H1 (cell line): ENCODE measurements at regions not wholly inside any gene's neighbourhood (a gene's known extent, or its start where the extent isn't known, plus 50 kb on each side); places are given as distances from the start of the nearest gene placed in this dataset.

Experiments
- CTCF ChIA-PET: fragments of 300-600 bp; sonication (Branson Sonifier 250); formaldehyde crosslinking; loops from one replicate; lab custom pipeline; 2021; ENCODE audit not compliant: partially characterized antibody; lab: Charles Lee
- POLR2A ChIA-PET: fragments of 300-600 bp; sonication (Branson Sonifier 250); formaldehyde crosslinking; loops from one replicate; lab custom pipeline; 2021; ENCODE audit warnings: inconsistent platforms; ENCODE audit not compliant: partially characterized antibody; lab: Charles Lee
- DNase-seq, 2 experiments: peaks; one replicate each; pipeline versions ENCODE4 v3.0.0 to v3.0.0-alpha.2; 2010 to 2022; ENCODE audit warnings: low spot score in 2 of 2, low read depth in 1 of 2, mixed read lengths in 1 of 2
- FAIRE-seq: peaks from 2 replicates; lab custom pipeline; 2011; peaks lifted over from hg19 to GRCh38; lab: Jason Lieb, UNC
- H2AFZ ChIP-seq: 2 replicates; pipeline ENCODE4 v1.8.1; 2012; ENCODE audit warnings: low read length, inconsistent platforms
- H2AK5ac ChIP-seq: 2 replicates; pipeline ENCODE4 v1.6.1; 2013; ENCODE audit warnings: low read depth, low read length
- H2BK120ac ChIP-seq: replicated peaks from 2 replicates; pipeline ENCODE3; 2013; ENCODE audit warnings: low read depth, low read length, inconsistent platforms
- H2BK12ac ChIP-seq: 2 replicates; pipeline ENCODE4 v1.6.1; 2013; ENCODE audit warnings: low read depth, low read length
- H2BK15ac ChIP-seq: 2 replicates; pipeline ENCODE4 v1.6.1; 2013; ENCODE audit warnings: low read length
- H2BK20ac ChIP-seq: 2 replicates; pipeline ENCODE4 v1.6.1; 2013; ENCODE audit warnings: low read length
- H2BK5ac ChIP-seq: 2 replicates; pipeline ENCODE4 v1.6.1; 2013; ENCODE audit warnings: low read depth, low read length
- H3K14ac ChIP-seq: 2 replicates; pipeline ENCODE4 v1.6.1; 2013; ENCODE audit warnings: inconsistent platforms; ENCODE audit not compliant: insufficient read length
- H3K18ac ChIP-seq: 2 replicates; pipeline ENCODE4 v1.6.1; 2013; ENCODE audit warnings: low read length; ENCODE audit errors: extremely low read depth
- H3K23ac ChIP-seq: 2 replicates; pipeline ENCODE4 v1.6.1; 2013; ENCODE audit warnings: inconsistent platforms; ENCODE audit not compliant: insufficient read length
- H3K23me2 ChIP-seq: 2 replicates; pipeline ENCODE4 v1.6.1; 2013; ENCODE audit warnings: low read depth, low read length
- H3K27ac ChIP-seq: 2 replicates; pipeline ENCODE4 v1.6.1; 2011; ENCODE audit warnings: low read depth, low read length, inconsistent platforms
- H3K27me3 ChIP-seq, 4 experiments: replicated peaks in 1 of 4; 1 replicate in 1 of 4; 2 replicates in 3 of 4; pipeline versions ENCODE4 v1.6.1 to v1.8.1; 2011 to 2013; ENCODE audit warnings: low read length in 3 of 4, mild to moderate bottlenecking in 3 of 4, inconsistent platforms in 2 of 4, mixed read lengths in 2 of 4, moderate library complexity in 1 of 4; ENCODE audit not compliant: control insufficient read depth in 3 of 4, insufficient read depth in 3 of 4; ENCODE audit errors: extremely low read depth in 1 of 4
- H3K36me3 ChIP-seq, 4 experiments: 2 replicates each; pipeline versions ENCODE4 v1.6.1 to v1.8.1; 2011 to 2013; ENCODE audit warnings: mild to moderate bottlenecking in 4 of 4, low read length in 3 of 4, moderate library complexity in 2 of 4, control low read depth in 1 of 4, inconsistent platforms in 1 of 4; ENCODE audit not compliant: insufficient read depth in 4 of 4, control insufficient read depth in 2 of 4
- H3K4ac ChIP-seq: replicated peaks from 2 replicates; pipeline ENCODE3; 2013; ENCODE audit warnings: low read length, low read depth, mixed read lengths, inconsistent platforms; ENCODE audit not compliant: insufficient read length
- H3K4me1 ChIP-seq, 4 experiments: replicated peaks in 1 of 4; 1 replicate in 1 of 4; 2 replicates in 3 of 4; pipeline versions ENCODE4 v1.6.1 to v1.8.1; 2011 to 2013; ENCODE audit warnings: low read length in 3 of 4, inconsistent platforms in 2 of 4, mixed read lengths in 1 of 4; ENCODE audit not compliant: insufficient read depth in 4 of 4, control insufficient read depth in 3 of 4
- H3K4me2 ChIP-seq, 2 experiments: 2 replicates each; pipeline versions ENCODE4 v1.6.1 to v1.8.1; 2011 to 2013; ENCODE audit warnings: low read depth in 2 of 2, low read length in 2 of 2, control low read depth in 1 of 2, inconsistent platforms in 1 of 2, mild to moderate bottlenecking in 1 of 2; ENCODE audit not compliant: insufficient read depth in 1 of 2
- H3K4me3 ChIP-seq, 4 experiments: fragments of 200-600, 300-600 bp in 1 of 4; sonication (generic), shearing (Covaris generic), sonication (Bioruptor Twin) in 1 of 4; 2 replicates each; pipeline versions ENCODE4 v1.5.1 to v1.8.1; 2011 to 2016; ENCODE audit warnings: low read length in 4 of 4, low read depth in 3 of 4, control low read depth in 2 of 4, inconsistent platforms in 2 of 4, mild to moderate bottlenecking in 2 of 4, mixed read lengths in 1 of 4, moderate library complexity in 1 of 4; ENCODE audit not compliant: insufficient read depth in 2 of 4; ENCODE audit errors: extremely low read depth in 1 of 4
- H3K56ac ChIP-seq: replicated peaks from 2 replicates; pipeline ENCODE3; 2013; ENCODE audit warnings: low read depth, mild to moderate bottlenecking, mixed read lengths, low read length, inconsistent platforms; ENCODE audit not compliant: insufficient read length
- H3K79me1 ChIP-seq: 2 replicates; pipeline ENCODE4 v1.6.1; 2013; ENCODE audit warnings: low read depth, low read length, control low read depth
- H3K79me2 ChIP-seq, 2 experiments: 2 replicates each; pipeline versions ENCODE4 v1.6.1 to v1.8.1; 2012 to 2013; ENCODE audit warnings: low read length in 2 of 2, mild to moderate bottlenecking in 2 of 2, inconsistent platforms in 1 of 2; ENCODE audit not compliant: insufficient read depth in 2 of 2, control insufficient read depth in 1 of 2
- H3K9ac ChIP-seq, 4 experiments: replicated peaks in 1 of 4; 1 replicate in 1 of 4; 2 replicates in 3 of 4; pipeline versions ENCODE4 v1.6.1 to v1.8.1; 2011 to 2013; ENCODE audit warnings: low read depth in 3 of 4, low read length in 3 of 4, control low read depth in 2 of 4, mild to moderate bottlenecking in 2 of 4, moderate library complexity in 2 of 4, inconsistent platforms in 1 of 4; ENCODE audit errors: extremely low read depth in 1 of 4
- H3K9me3 ChIP-seq, 2 experiments: 2 replicates each; pipeline versions ENCODE4 v1.6.1 to v1.8.1; 2012 to 2013; ENCODE audit warnings: mild to moderate bottlenecking in 2 of 2, moderate library complexity in 2 of 2, control low read depth in 1 of 2, inconsistent platforms in 1 of 2, low read depth in 1 of 2, low read length in 1 of 2, mixed read lengths in 1 of 2; ENCODE audit not compliant: insufficient read depth in 2 of 2
- H4K20me1 ChIP-seq, 2 experiments: replicated peaks in 1 of 2; 2 replicates each; pipeline versions ENCODE3 to v1.8.1; 2011 to 2013; ENCODE audit warnings: inconsistent platforms in 2 of 2, low read length in 2 of 2, mild to moderate bottlenecking in 1 of 2; ENCODE audit not compliant: insufficient read depth in 2 of 2, control insufficient read depth in 1 of 2
- H4K5ac ChIP-seq: 2 replicates; pipeline ENCODE4 v1.6.1; 2013; ENCODE audit warnings: low read length, low read depth, mixed read lengths, inconsistent platforms; ENCODE audit not compliant: insufficient read length
- H4K8ac ChIP-seq: 2 replicates; pipeline ENCODE4 v1.8.0; 2013; ENCODE audit warnings: mild to moderate bottlenecking, moderate library complexity, low read length, inconsistent platforms; ENCODE audit not compliant: insufficient read depth; ENCODE audit errors: extremely low read depth
- H4K91ac ChIP-seq: replicated peaks from 2 replicates; pipeline ENCODE3; 2013; ENCODE audit warnings: low read length, mixed read lengths, inconsistent platforms; ENCODE audit not compliant: insufficient read length
- BCL11A ChIP-seq, 2 experiments: IDR thresholded peaks; one replicate each; pipeline ENCODE4 v1.6.1; 2011; ENCODE audit warnings: low read depth in 2 of 2, low read length in 2 of 2, mild to moderate bottlenecking in 2 of 2
- CBX8 ChIP-seq: fragments of 300-800, 300-1000 bp; sonication (generic); IDR thresholded peaks from 2 replicates; pipeline ENCODE4 v1.7.1; 2016; ENCODE audit warnings: low read depth, low read length, borderline replicate concordance
- CHD2 ChIP-seq: IDR thresholded peaks from 2 replicates; pipeline ENCODE4 v1.6.1; 2012; ENCODE audit warnings: low read length, improper control_type of control experiment
- EZH2 ChIP-seq: fragments of 200-600 bp; sonication (generic); IDR thresholded peaks from 2 replicates; pipeline ENCODE4 v1.7.1; 2012; ENCODE audit warnings: low read depth, mild to moderate bottlenecking, moderate library complexity, low read length, inconsistent platforms; ENCODE audit not compliant: severe bottlenecking
- JUND ChIP-seq: IDR thresholded peaks from 2 replicates; pipeline ENCODE4 v1.6.1; 2011; ENCODE audit warnings: mild to moderate bottlenecking, improper control_type of control experiment, low read length
- KDM5A ChIP-seq: fragments of 200-600 bp; IDR thresholded peaks from 2 replicates; pipeline ENCODE4 v1.7.1; 2012; ENCODE audit warnings: mild to moderate bottlenecking, low read length, inconsistent platforms, mixed read lengths
- POLR2A ChIP-seq, 2 experiments: IDR thresholded peaks; 1 replicate in 1 of 2; 2 replicates in 1 of 2; pipeline ENCODE4 v1.6.1; 2011; ENCODE audit warnings: low read depth in 2 of 2, low read length in 2 of 2, mild to moderate bottlenecking in 2 of 2; ENCODE audit errors: control extremely low read depth in 1 of 2
- RBBP5 ChIP-seq: IDR thresholded peaks from 2 replicates; pipeline ENCODE4 v1.7.1; 2012; ENCODE audit warnings: low read depth, mild to moderate bottlenecking, inconsistent platforms, low read length, moderate library complexity, borderline replicate concordance
- SP2 ChIP-seq: IDR thresholded peaks from 2 replicates; pipeline ENCODE4 v1.6.1; 2012; ENCODE audit warnings: mild to moderate bottlenecking, low read length, inconsistent platforms
- SP4 ChIP-seq: IDR thresholded peaks from 2 replicates; pipeline ENCODE4 v1.6.1; 2012; ENCODE audit warnings: low read length, inconsistent platforms
- TAF1 ChIP-seq: IDR thresholded peaks from 2 replicates; pipeline ENCODE4 v1.6.1; 2011; ENCODE audit warnings: mild to moderate bottlenecking, low read depth, low read length
- TBP ChIP-seq: IDR thresholded peaks from 2 replicates; pipeline ENCODE4 v1.6.1; 2011; ENCODE audit warnings: low read depth, low read length, improper control_type of control experiment
- TCF12 ChIP-seq: IDR thresholded peaks from 2 replicates; pipeline ENCODE4 v1.6.1; 2011; ENCODE audit warnings: low read depth, mild to moderate bottlenecking, low read length
- WGBS, 2 experiments: shearing (Covaris generic) in 1 of 2; methylation state at CpG; one replicate each; pipeline versions ENCODE4 v1.1.6 to v1.1.7; 2013 to 2015; ENCODE audit warnings: low lambda C conversion rate in 2 of 2, mixed read lengths in 2 of 2, inconsistent platforms in 1 of 2, low coverage in 1 of 2, missing lambda C conversion rate in 1 of 2; ENCODE audit not compliant: insufficient replicate concordance in 2 of 2, insufficient coverage in 1 of 2, insufficient read length in 1 of 2; ENCODE audit errors: extremely low coverage in 1 of 2, missing lambda C conversion rate in 1 of 2; 5-methylcytosine and 5-hydroxymethylcytosine counted together

DNA sequence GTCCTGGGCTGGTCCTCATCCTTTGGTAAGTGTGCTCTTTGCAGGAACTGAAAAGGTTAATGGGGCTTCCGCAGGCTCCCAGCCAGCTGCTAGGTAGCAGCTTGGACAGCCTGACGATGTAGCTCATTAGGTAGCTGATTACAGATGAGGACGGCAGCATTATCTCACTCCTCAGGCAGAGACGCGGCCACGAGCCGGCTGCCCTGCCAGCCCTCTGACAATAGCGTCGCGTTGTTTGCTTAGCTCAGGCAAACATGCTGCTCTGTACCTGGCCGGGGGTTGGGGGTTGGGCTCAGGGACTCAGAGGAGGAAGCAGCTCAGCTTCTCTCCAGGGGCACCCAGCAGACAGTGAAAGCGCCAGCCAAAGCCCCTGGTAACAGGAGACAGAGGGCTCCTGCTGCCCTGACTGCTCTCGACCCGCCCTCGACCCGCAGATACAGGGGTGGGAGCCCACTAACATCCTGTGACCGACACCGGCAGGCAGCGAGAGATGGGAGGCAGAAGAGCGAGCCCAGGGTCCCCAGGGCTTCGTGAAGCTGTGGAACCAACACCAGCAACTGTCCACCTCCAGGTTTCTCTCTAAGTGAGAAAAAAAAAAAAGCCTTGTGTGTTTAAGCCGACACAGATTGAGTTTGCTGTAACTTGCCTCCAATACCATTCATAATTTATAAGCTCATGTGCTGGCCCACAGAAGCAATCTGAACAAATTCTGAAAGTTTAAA is 53.4 kb upstream of the DLK1 start:
- peak overlapping the region; percentile 51 for H3K18ac ChIP-seq
- H2BK15ac ChIP-seq, result peak overlapping the region; percentile 31; the same call in 1 of the 2 replicates
- peak overlapping the region; percentile 76 for H2AFZ ChIP-seq
- peaks cover 0 to 18% (median 14%) of the 10 kb centered on the region in 4 experiments; a peak in 6 of 7 replicates for H3K27me3 ChIP-seq
- H3K79me2 ChIP-seq, result no peaks in the 10 kb centered on the region
- H3K9me3 ChIP-seq, result no peaks in the 10 kb centered on the region
- H2AK5ac ChIP-seq, result no peak overlapping the region
- no peak overlapping the region for H4K91ac ChIP-seq
- H4K8ac ChIP-seq, result no peak overlapping the region; the same call in 1 of the 2 replicates
- no peaks in the 10 kb centered on the region for H3K23me2 ChIP-seq
- H3K36me3 ChIP-seq, result no peaks in the 10 kb centered on the region; a peak in 1 of 8 replicates
- FAIRE-seq, result no peak
- POLR2A ChIA-PET, result interaction anchor here (0.5 to 2.0 kb wide), 4 partner anchors 10 to 472 kb away, joined by 3 to 4 read pairs (median 3); no protein-coding TSS in a partner anchor
- no peak overlapping the region for H3K4ac ChIP-seq
- H3K4me1 ChIP-seq, result peaks cover 2 to 23% (median 12%) of the 10 kb centered on the region in 4 experiments
- no peak overlapping the region for H2BK120ac ChIP-seq
- CTCF ChIA-PET, result interaction anchor here (0.9 to 8.3 kb wide), 13 partner anchors 9 to 256 kb away, joined by 3 to 60 read pairs (median 4); no protein-coding TSS in a partner anchor
- H3K4me3 ChIP-seq, result peak overlapping the region in 2 of 4 experiments; percentile 10 to 18; a peak in 3 of 8 replicates
- DNase-seq, result peak; percentile 25 to 73
- peak overlapping the region; percentile 17; the same call in 1 of the 2 replicates for H2BK20ac ChIP-seq
- H2BK5ac ChIP-seq, result peak overlapping the region; percentile 11; the same call in 1 of the 2 replicates
- no peak overlapping the region for H3K14ac ChIP-seq
- H4K5ac ChIP-seq, result no peak overlapping the region
- H3K23ac ChIP-seq, result no peak overlapping the region
- no peaks in the 10 kb centered on the region for H4K20me1 ChIP-seq
- H3K4me2 ChIP-seq, result peak overlapping the region; percentile 25 to 54; a peak in 2 of 4 replicates
- 27% methylated on average over 22 of the region's 22 CpGs; no CpG with 5 or more reads in 1 of the 2 experiments for WGBS, 2 experiments
- no peak overlapping the region; a peak in 1 of 7 replicates for H3K9ac ChIP-seq
- H3K27ac ChIP-seq, result no peak overlapping the region
- H3K79me1 ChIP-seq, result no peaks in the 10 kb centered on the region
- peak overlapping the region; percentile 76; the same call in 1 of the 2 replicates for H2BK12ac ChIP-seq
- no peak overlapping the region for H3K56ac ChIP-seq
- no peak for TF ChIP-seq TCF12
- TF ChIP-seq TBP, result peak; percentile 44
- no peak for TF ChIP-seq BCL11A (IDR thresholded peaks at IDR 0.05; ENCODE audit: low read depth in 2 of 2, low read length in 2 of 2)
- no peak for TF ChIP-seq SP4
- no peak for TF ChIP-seq CBX8
- TF ChIP-seq SP2, result no peak
- peak; percentile 54; the same call in 1 of the 2 replicates for TF ChIP-seq RBBP5
- peak; percentile 44; the same call in 1 of the 2 replicates for TF ChIP-seq TAF1
- TF ChIP-seq EZH2, result no peak
- TF ChIP-seq POLR2A (IDR thresholded peaks at IDR 0.05; ENCODE audit: control extremely low read depth in 1 of 2, low read depth in 2 of 2, low read length in 2 of 2), result peak in 1 of 2 experiments; percentile 43; a peak in 1 of 3 replicates
- TF ChIP-seq KDM5A, result no peak
- TF ChIP-seq JUND, result no peak
- TF ChIP-seq CHD2, result peak; percentile 37; the same call in 1 of the 2 replicates
